Endothelial cell of umbilical vein (primary cell): ENCODE measurements at regions not wholly inside any gene's neighbourhood (a gene's known extent, or its start where the extent isn't known, plus 50 kb on each side); places are given as distances from the start of the nearest gene placed in this dataset.

Experiments
- BruUV-seq: library from RNA; stranded (reverse); fragments of 400-500 nt; replicated peaks from 2 replicates; lab custom pipeline; 2021; lab: Mats Ljungman, UMichigan
- CTCF ChIA-PET: fragments of 300-600, 350-600 bp; sonication (Branson Sonifier 250); formaldehyde crosslinking; loops from one replicate; lab custom pipeline; 2021; ENCODE audit warnings: antibody characterized with exemption, inconsistent platforms; lab: Charles Lee
- POLR2A ChIA-PET: fragments of 300-600, 350-600 bp; sonication (Branson Sonifier 250); formaldehyde crosslinking; loops from one replicate; lab custom pipeline; 2021; ENCODE audit warnings: antibody characterized with exemption, inconsistent platforms; lab: Charles Lee
- DNase-seq: peaks from one replicate; pipeline ENCODE4 v3.0.0-alpha.2; 2011; ENCODE audit warnings: low read depth, low spot score
- FAIRE-seq: peaks from 2 replicates; lab custom pipeline; 2011; peaks lifted over from hg19 to GRCh38; lab: Jason Lieb, UNC
- H2AFZ ChIP-seq: 2 replicates; pipeline ENCODE4 v1.6.0; 2012; ENCODE audit warnings: low read depth, low read length, control low read depth, inconsistent platforms
- H3K27ac ChIP-seq: 2 replicates; pipeline ENCODE4 v1.5.1; 2011; ENCODE audit warnings: low read depth, mild to moderate bottlenecking, control low read depth, low read length, moderate library complexity; ENCODE audit not compliant: insufficient read depth
- H3K27me3 ChIP-seq, 2 experiments: 2 replicates each; pipeline versions ENCODE4 v1.6.0 to v1.6.1; 2011; ENCODE audit warnings: low read length in 2 of 2, mixed read lengths in 1 of 2; ENCODE audit not compliant: control insufficient read depth in 2 of 2, insufficient read depth in 2 of 2
- H3K36me3 ChIP-seq, 2 experiments: 2 replicates in 1 of 2; 3 replicates in 1 of 2; pipeline ENCODE4 v1.5.1; 2011; ENCODE audit warnings: low read length in 2 of 2, mild to moderate bottlenecking in 1 of 2, moderate library complexity in 1 of 2; ENCODE audit not compliant: control insufficient read depth in 2 of 2, insufficient read depth in 2 of 2; ENCODE audit errors: extremely low read depth in 1 of 2
- H3K4me1 ChIP-seq: 3 replicates; pipeline ENCODE4 v1.5.1; 2011; ENCODE audit warnings: mild to moderate bottlenecking, low read length; ENCODE audit not compliant: control insufficient read depth, insufficient read depth; ENCODE audit errors: extremely low read depth
- H3K4me2 ChIP-seq: 2 replicates; pipeline ENCODE4 v1.6.1; 2011; ENCODE audit warnings: low read length, control low read depth, mixed read lengths; ENCODE audit not compliant: insufficient read depth
- H3K4me3 ChIP-seq, 3 experiments: fragments of 200-600 bp in 1 of 3; sonication (generic), shearing (Covaris generic) in 1 of 3; replicated peaks in 1 of 3; 2 replicates each; pipeline ENCODE4 v1.5.1; 2011 to 2016; ENCODE audit warnings: control low read depth in 3 of 3, low read length in 3 of 3, mild to moderate bottlenecking in 2 of 3, inconsistent platforms in 1 of 3, low read depth in 1 of 3, moderate library complexity in 1 of 3; ENCODE audit not compliant: insufficient read depth in 1 of 3
- H3K79me2 ChIP-seq: 2 replicates; pipeline ENCODE4 v1.6.0; 2012; ENCODE audit warnings: low read length, inconsistent platforms; ENCODE audit not compliant: control insufficient read depth, insufficient read depth
- H3K9ac ChIP-seq: replicated peaks from 2 replicates; pipeline ENCODE3; 2011; ENCODE audit warnings: low read length, control low read depth; ENCODE audit not compliant: insufficient read depth; ENCODE audit errors: extremely low read depth
- H3K9me1 ChIP-seq: replicated peaks from 3 replicates; pipeline ENCODE4 v1.6.0; 2011; ENCODE audit warnings: mild to moderate bottlenecking, low read length; ENCODE audit not compliant: control insufficient read depth, insufficient read depth; ENCODE audit errors: extremely low read depth
- H3K9me3 ChIP-seq: replicated peaks from 2 replicates; pipeline ENCODE4 v1.5.1; 2012; ENCODE audit warnings: low read length, inconsistent platforms; ENCODE audit not compliant: control insufficient read depth, insufficient read depth
- H4K20me1 ChIP-seq: replicated peaks from 2 replicates; pipeline ENCODE3; 2011; ENCODE audit warnings: mild to moderate bottlenecking, low read length; ENCODE audit not compliant: control insufficient read depth, insufficient read depth; ENCODE audit errors: extremely low read depth
- EZH2 ChIP-seq: IDR thresholded peaks from 2 replicates; pipeline ENCODE4 v1.6.1; 2012; ENCODE audit warnings: borderline replicate concordance, low read depth, mild to moderate bottlenecking, moderate library complexity, low read length, inconsistent platforms; ENCODE audit not compliant: severe bottlenecking
- FOS ChIP-seq: IDR thresholded peaks from 2 replicates; pipeline ENCODE4 v1.6.1; 2011; ENCODE audit warnings: mild to moderate bottlenecking, low read length, moderate library complexity, borderline replicate concordance; ENCODE audit not compliant: insufficient read depth
- GATA2 ChIP-seq: IDR thresholded peaks from 2 replicates; pipeline ENCODE4 v1.7.0; 2011; ENCODE audit warnings: low read depth, mild to moderate bottlenecking, moderate library complexity, mixed read lengths, low read length; ENCODE audit not compliant: insufficient read length, insufficient read depth
- JUN ChIP-seq: IDR thresholded peaks from 2 replicates; pipeline ENCODE4 v1.6.1; 2011; ENCODE audit warnings: borderline replicate concordance, low read depth; ENCODE audit not compliant: insufficient read length, insufficient read depth
- MYC ChIP-seq: IDR thresholded peaks from one replicate; pipeline ENCODE4 v1.6.1; 2011; ENCODE audit warnings: mild to moderate bottlenecking, low read depth, low read length
- POLR2A ChIP-seq: IDR thresholded peaks from 2 replicates; pipeline ENCODE4 v1.6.1; 2012; ENCODE audit warnings: low read depth, mild to moderate bottlenecking, control low read depth, low read length
- POLR2AphosphoS5 ChIP-seq: IDR thresholded peaks from 2 replicates; pipeline ENCODE4 v1.6.1; 2012; ENCODE audit warnings: low read depth, mild to moderate bottlenecking, control low read depth, low read length, moderate library complexity; ENCODE audit not compliant: insufficient read depth
- dilution Hi-C: fragments of 300-500 bp; cut with MboI; formaldehyde crosslinking; loops from one replicate; pipeline ENCODE4 v1.15.0; 2019; ENCODE audit warnings: low sequenced_read_pairs; ENCODE audit not compliant: extremely low pct_ligation_motif_present
- intact Hi-C: fragments of 100-400 bp; cut with micrococcal nuclease; formaldehyde crosslinking; loops from one replicate; pipeline ENCODE4 v1.10.0; 2022
- TF ChIP-seq, protein P1 (sequence below): IDR thresholded peaks from 2 replicates; pipeline ENCODE4 v1.6.1; 2011; ENCODE audit not compliant: insufficient read depth, insufficient read length
- TF ChIP-seq, protein P2 (sequence below), 2 donors: IDR thresholded peaks; 1 replicate in 1 of 2; 2 replicates in 1 of 2; pipeline ENCODE4 v1.5.1; 2011; ENCODE audit warnings: low read length in 2 of 2, mild to moderate bottlenecking in 2 of 2, moderate library complexity in 2 of 2, control low read depth in 1 of 2, inconsistent platforms in 1 of 2, low read depth in 1 of 2; ENCODE audit not compliant: insufficient read depth in 1 of 2; ENCODE audit errors: extremely low read depth in 1 of 2

DNA sequence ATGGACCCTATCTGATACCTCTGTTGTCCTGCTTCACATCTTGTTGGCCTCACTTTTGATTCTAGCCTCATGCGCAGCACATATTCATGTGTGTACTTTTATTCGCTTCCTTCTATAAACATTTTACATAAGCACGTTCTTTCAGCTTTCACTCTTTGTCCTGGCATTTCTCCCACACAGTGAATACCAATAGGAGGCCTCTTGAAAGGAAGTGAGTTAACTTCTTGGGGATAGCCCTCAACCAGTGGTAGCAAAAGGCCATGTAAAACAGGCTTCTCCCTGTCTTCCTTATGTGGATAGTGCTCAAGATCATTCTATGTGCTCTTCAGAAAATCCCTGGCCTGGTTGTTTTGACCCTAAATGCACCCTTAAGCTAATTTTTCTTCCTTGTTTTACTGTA lies 633.9 kb upstream of the MBL2 start:
- POLR2A ChIA-PET = interaction anchor here (0.5 kb wide), 1 partner anchor 32 kb away, joined by 4 read pairs; no protein-coding TSS in a partner anchor
- peak overlapping the region; percentile 16 for H3K4me2 ChIP-seq
- dilution Hi-C loops = no loop called here
- H3K36me3 ChIP-seq = no peaks in the 10 kb centered on the region
- H3K4me1 ChIP-seq = peaks cover 20% of the 10 kb centered on the region
- no peaks in the 10 kb centered on the region for H3K27me3 ChIP-seq
- no peaks in the 10 kb centered on the region for H3K79me2 ChIP-seq
- no peaks in the 10 kb centered on the region for H3K9me3 ChIP-seq
- H3K9ac ChIP-seq = no peak overlapping the region
- H4K20me1 ChIP-seq = no peaks in the 10 kb centered on the region
- TF ChIP-seq GATA2 (no peak), POLR2AphosphoS5 (no peak), POLR2A (no peak), MYC (no peak), FOS (no peak), EZH2 (no peak), JUN (no peak)
- TF ChIP-seq, protein P1, sequence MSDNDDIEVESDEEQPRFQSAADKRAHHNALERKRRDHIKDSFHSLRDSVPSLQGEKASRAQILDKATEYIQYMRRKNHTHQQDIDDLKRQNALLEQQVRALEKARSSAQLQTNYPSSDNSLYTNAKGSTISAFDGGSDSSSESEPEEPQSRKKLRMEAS = no peak
- TF ChIP-seq, protein P2, sequence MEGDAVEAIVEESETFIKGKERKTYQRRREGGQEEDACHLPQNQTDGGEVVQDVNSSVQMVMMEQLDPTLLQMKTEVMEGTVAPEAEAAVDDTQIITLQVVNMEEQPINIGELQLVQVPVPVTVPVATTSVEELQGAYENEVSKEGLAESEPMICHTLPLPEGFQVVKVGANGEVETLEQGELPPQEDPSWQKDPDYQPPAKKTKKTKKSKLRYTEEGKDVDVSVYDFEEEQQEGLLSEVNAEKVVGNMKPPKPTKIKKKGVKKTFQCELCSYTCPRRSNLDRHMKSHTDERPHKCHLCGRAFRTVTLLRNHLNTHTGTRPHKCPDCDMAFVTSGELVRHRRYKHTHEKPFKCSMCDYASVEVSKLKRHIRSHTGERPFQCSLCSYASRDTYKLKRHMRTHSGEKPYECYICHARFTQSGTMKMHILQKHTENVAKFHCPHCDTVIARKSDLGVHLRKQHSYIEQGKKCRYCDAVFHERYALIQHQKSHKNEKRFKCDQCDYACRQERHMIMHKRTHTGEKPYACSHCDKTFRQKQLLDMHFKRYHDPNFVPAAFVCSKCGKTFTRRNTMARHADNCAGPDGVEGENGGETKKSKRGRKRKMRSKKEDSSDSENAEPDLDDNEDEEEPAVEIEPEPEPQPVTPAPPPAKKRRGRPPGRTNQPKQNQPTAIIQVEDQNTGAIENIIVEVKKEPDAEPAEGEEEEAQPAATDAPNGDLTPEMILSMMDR (IDR thresholded peaks at IDR 0.05; ENCODE audit: extremely low read depth in 1 of 2, insufficient read depth in 1 of 2, low read depth in 1 of 2, low read length in 2 of 2) = no peak
- H3K27ac ChIP-seq = no peak overlapping the region
- no TSS peak for BruUV-seq
- peak overlapping the region; percentile 78 for H2AFZ ChIP-seq
- CTCF ChIA-PET = no interaction called here
- DNase-seq (peak; percentile 87), FAIRE-seq (peak; percentile 79)
- intact Hi-C loops = loop anchor here (10.0 kb wide), 1 partner anchor 272 kb away; no protein-coding TSS in a partner anchor
- H3K4me3 ChIP-seq = no peak overlapping the region
- H3K9me1 ChIP-seq = no peaks in the 10 kb centered on the region
